GM10266 (cell line): ENCODE measurements at regions not wholly inside any gene's neighbourhood (a gene's known extent, or its start where the extent isn't known, plus 50 kb on each side); places are given as distances from the start of the nearest gene placed in this dataset.

ENCODE experiments used
- DNase-seq: peaks from one replicate; pipeline ENCODE4 v3.0.0; 2012; ENCODE audit errors: extremely low spot score
- CTCF ChIP-seq: IDR thresholded peaks from 2 replicates; pipeline ENCODE4 v1.5.1; 2012; ENCODE audit warnings: mild to moderate bottlenecking, low read depth; ENCODE audit not compliant: control insufficient read depth, insufficient read depth; ENCODE audit errors: missing control alignments

GRCh38 chr9:91048749-91049148, 247.1 kb downstream of the SYK start:
- TF ChIP-seq CTCF = no peak
- no peak for DNase-seq

GRCh38 chr9:91053824-91054223, 252.2 kb downstream of the SYK start:
- TF ChIP-seq CTCF = no peak
- no peak for DNase-seq

DNA sequence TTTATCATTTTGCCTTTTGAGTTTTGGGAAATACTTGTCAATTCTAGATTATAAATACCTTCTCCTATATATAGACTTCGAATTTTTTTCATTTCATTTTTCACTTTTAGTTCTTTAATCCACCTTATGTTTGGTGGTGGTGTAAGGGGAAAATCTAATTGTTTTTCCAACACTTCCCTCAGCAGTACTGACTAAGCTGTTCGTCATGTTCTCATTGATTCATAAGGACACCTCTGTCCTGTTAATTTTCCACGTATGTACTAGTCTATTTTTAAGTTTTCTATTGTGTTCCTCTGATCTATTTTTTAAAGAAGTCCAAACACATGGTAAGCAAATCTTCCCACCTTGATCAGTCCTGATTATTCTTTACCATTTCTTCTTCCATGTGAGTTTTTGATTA, 254.2 kb downstream of the SYK start:
- DNase-seq = no peak
- no peak for TF ChIP-seq CTCF

DNA sequence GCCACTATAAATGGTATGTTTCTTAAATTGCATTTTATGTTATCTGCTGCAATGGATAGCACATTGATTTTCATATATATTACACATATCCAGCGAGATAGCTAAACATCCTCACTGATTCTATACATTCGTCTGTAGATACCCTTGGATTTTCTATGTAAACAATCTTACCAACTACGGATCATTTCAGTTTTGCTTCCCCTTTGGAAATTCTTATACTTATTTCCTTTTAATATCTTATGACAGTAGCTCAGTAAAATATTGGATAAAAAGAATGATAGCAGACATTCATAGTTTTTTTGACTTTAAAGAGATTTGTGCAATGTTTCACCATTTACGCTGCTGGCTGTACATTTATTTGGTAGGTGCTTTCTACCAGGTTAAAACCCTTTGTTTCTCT, 254.9 kb downstream of the SYK start:
- no peak for TF ChIP-seq CTCF
- DNase-seq = no peak

- no peak for TF ChIP-seq CTCF
- DNase-seq = no peak
Measured at GRCh38 chr9:91056917-91057316, 255.3 kb downstream of the SYK start.

DNA sequence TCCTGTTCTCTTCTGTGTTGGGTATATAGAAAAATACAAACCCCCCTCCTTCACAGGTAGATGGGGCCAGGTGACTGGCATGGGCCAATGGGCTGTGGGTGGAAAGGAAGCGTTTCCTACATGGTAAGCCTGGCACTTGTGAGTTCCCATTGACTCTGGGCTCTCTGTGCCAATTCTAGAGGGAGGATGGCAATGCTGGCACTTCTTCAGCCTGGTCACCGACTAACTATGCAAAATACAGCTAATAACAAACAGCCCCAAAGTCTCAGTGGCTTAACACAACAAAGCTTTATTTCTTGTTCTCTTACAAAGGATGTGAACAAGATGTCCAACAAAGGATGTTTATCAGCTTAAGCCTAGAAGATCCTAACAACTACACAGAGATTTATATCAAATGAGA, 258.1 kb downstream of the SYK start:
- TF ChIP-seq CTCF = no peak

GRCh38 chr9:91060520-91061343, 259.1 kb downstream of the SYK start:
- no peak for DNase-seq
- TF ChIP-seq CTCF = no peak

More for the DNA sequence above, 258.1 kb downstream of the SYK start:
- DNase-seq = no peak
